Erythroblast (primary cell): ENCODE measurements at regions not wholly inside any gene's neighbourhood (a gene's known extent, or its start where the extent isn't known, plus 50 kb on each side); places are given as distances from the start of the nearest gene placed in this dataset.

Experiments
- GATA1 ChIP-seq: IDR thresholded peaks from 2 replicates; pipeline ENCODE4 v1.6.1; 2011; ENCODE audit warnings: low read depth, mild to moderate bottlenecking, control low read depth, low read length, moderate library complexity
- POLR2A ChIP-seq: IDR thresholded peaks from 2 replicates; pipeline ENCODE4 v1.6.1; 2011; ENCODE audit warnings: mild to moderate bottlenecking, low read length

GRCh38 chr5:74990194-74990593 lies 62.2 kb downstream of the GCNT4 start:
- no peak for TF ChIP-seq POLR2A
- TF ChIP-seq GATA1 = no peak
